ENCODE measurements at regions not wholly inside any gene's neighbourhood (a gene's known extent, or its start where the extent isn't known, plus 50 kb on each side); places are given as distances from the start of the nearest gene placed in this dataset.

GRCh38 chr2:43001055-43001378 lies 208.6 kb upstream of the HAAO start:
- TF ChIP-seq CTCF (IDR thresholded peaks at IDR 0.05; ENCODE audit: low read depth, low read length) (no peak), EZH2phosphoT487 (IDR thresholded peaks at IDR 0.05; ENCODE audit: low read depth) (no peak)
